Stimulated activated CD8-positive, alpha-beta memory T cell treated with anti-CD3 and anti-CD28 coated beads, Interleukin-15, amount 100 ng/mL, for 48 hours (primary cell): ENCODE measurements at regions not wholly inside any gene's neighbourhood (a gene's known extent, or its start where the extent isn't known, plus 50 kb on each side); places are given as distances from the start of the nearest gene placed in this dataset.
"Not testable (repeated sequence)": the region's sequence is repeated elsewhere in the genome, so short reads cannot be mapped to it uniquely, and the experiment has no call there.

Source experiments
- DNase-seq, 2 donors: peaks; one replicate each; pipeline ENCODE4 v3.0.0-alpha.2; 2020; ENCODE audit warnings: low read depth in 2 of 2

GRCh38 chr6:139967497-139967896 is 593.0 kb upstream of the CITED2 start:
- no peak for DNase-seq

- no peak for DNase-seq
Measured at GRCh38 chr6:139965393-139965792, 590.9 kb upstream of the CITED2 start.

- DNase-seq, result no peak
Measured at GRCh38 chr6:139964737-139965136, 590.3 kb upstream of the CITED2 start.

GRCh38 chr6:139962654-139963347 is 588.4 kb upstream of the CITED2 start:
- DNase-seq, result no peak

- DNase-seq, result no peak
Measured at GRCh38 chr6:139961190-139961589, 586.7 kb upstream of the CITED2 start.

- DNase-seq, result no peak
Measured at GRCh38 chr6:139960671-139961070, 586.2 kb upstream of the CITED2 start.

GRCh38 chr6:139955366-139956155 is 581.1 kb upstream of the CITED2 start:
- no peak for DNase-seq

- no peak for DNase-seq
Measured at GRCh38 chr6:139954463-139955071, 580.1 kb upstream of the CITED2 start.

- DNase-seq, result not testable (repeated sequence)
Measured at GRCh38 chr6:139953780-139954179, 579.3 kb upstream of the CITED2 start.

- no peak for DNase-seq
Measured at GRCh38 chr6:139951172-139951571, 576.7 kb upstream of the CITED2 start.

- no peak for DNase-seq
Measured at GRCh38 chr6:139944976-139945375, 570.5 kb upstream of the CITED2 start.

- no peak for DNase-seq
Measured at GRCh38 chr6:139944131-139944530, 569.7 kb upstream of the CITED2 start.

- no peak for DNase-seq
Measured at GRCh38 chr6:139943391-139943790, 568.9 kb upstream of the CITED2 start.

GRCh38 chr6:139942331-139942730 is 567.9 kb upstream of the CITED2 start:
- DNase-seq, result no peak

- no peak for DNase-seq
Measured at GRCh38 chr6:139941826-139942225, 567.4 kb upstream of the CITED2 start.

- no peak for DNase-seq
Measured at GRCh38 chr6:139940741-139941729, 566.6 kb upstream of the CITED2 start.

GRCh38 chr6:139939189-139939979 is 564.9 kb upstream of the CITED2 start:
- no peak for DNase-seq

GRCh38 chr6:139932671-139933070 is 558.2 kb upstream of the CITED2 start:
- no peak for DNase-seq

GRCh38 chr6:139931747-139932146 is 557.3 kb upstream of the CITED2 start:
- no peak for DNase-seq

GRCh38 chr6:139927742-139928305 is 553.4 kb upstream of the CITED2 start:
- no peak for DNase-seq
